Stimulated activated CD8-positive, alpha-beta memory T cell treated with anti-CD3 and anti-CD28 coated beads, Interleukin-7, amount 100 ng/mL, for 24 hours (primary cell): ENCODE measurements at regions not wholly inside any gene's neighbourhood (a gene's known extent, or its start where the extent isn't known, plus 50 kb on each side); places are given as distances from the start of the nearest gene placed in this dataset.
"Not testable (repeated sequence)": the region's sequence is repeated elsewhere in the genome, so short reads cannot be mapped to it uniquely, and the experiment has no call there.

Experiments used
- DNase-seq: peaks from one replicate; pipeline ENCODE4 v3.0.0-alpha.2; 2020; ENCODE audit warnings: low read depth

GRCh38 chr7:67620216-67620933, 623.7 kb downstream of the TYW1 start:
- no peak for DNase-seq

- no peak for DNase-seq
Observed at GRCh38 chr7:67621704-67622103, 625.1 kb downstream of the TYW1 start.

GRCh38 chr7:67625257-67625737, 628.7 kb downstream of the TYW1 start:
- DNase-seq, result no peak

- no peak for DNase-seq
Observed at GRCh38 chr7:67631476-67631875, 634.8 kb downstream of the TYW1 start.

GRCh38 chr7:67635271-67635670, 638.6 kb downstream of the TYW1 start:
- no peak for DNase-seq

GRCh38 chr7:67636348-67637022, 639.9 kb downstream of the TYW1 start:
- DNase-seq, result no peak

- no peak for DNase-seq
Observed at GRCh38 chr7:67637023-67637358, 640.4 kb downstream of the TYW1 start.

GRCh38 chr7:67642542-67642941, 645.9 kb downstream of the TYW1 start:
- not testable (repeated sequence) for DNase-seq

GRCh38 chr7:67644151-67644550, 647.5 kb downstream of the TYW1 start:
- DNase-seq, result no peak

GRCh38 chr7:67652937-67653336, 656.3 kb downstream of the TYW1 start:
- no peak for DNase-seq

- DNase-seq, result no peak
Observed at GRCh38 chr7:67653856-67654454, 657.3 kb downstream of the TYW1 start.

GRCh38 chr7:67654642-67655041, 658.0 kb downstream of the TYW1 start:
- DNase-seq, result no peak

- no peak for DNase-seq
Observed at GRCh38 chr7:67655168-67655567, 658.5 kb downstream of the TYW1 start.

- DNase-seq, result no peak
Observed at GRCh38 chr7:67659091-67659490, 662.5 kb downstream of the TYW1 start.

GRCh38 chr7:67662804-67663203, 666.2 kb downstream of the TYW1 start:
- DNase-seq, result no peak

- no peak for DNase-seq
Observed at GRCh38 chr7:67663644-67664043, 667.0 kb downstream of the TYW1 start.

GRCh38 chr7:67666359-67666758, 669.7 kb downstream of the TYW1 start:
- not testable (repeated sequence) for DNase-seq

GRCh38 chr7:67671006-67671548, 674.4 kb downstream of the TYW1 start:
- DNase-seq, result no peak

- DNase-seq, result no peak
Observed at GRCh38 chr7:67673861-67674260, 677.2 kb downstream of the TYW1 start.

GRCh38 chr7:67674862-67675261, 678.2 kb downstream of the TYW1 start:
- not testable (repeated sequence) for DNase-seq

- no peak for DNase-seq
Observed at GRCh38 chr7:67675971-67676370, 679.3 kb downstream of the TYW1 start.

- DNase-seq, result no peak
Observed at GRCh38 chr7:67678419-67678818, 681.8 kb downstream of the TYW1 start.

GRCh38 chr7:67683628-67684027, 687.0 kb downstream of the TYW1 start:
- no peak for DNase-seq
